Mesendoderm (in vitro differentiated cells): ENCODE measurements at regions not wholly inside any gene's neighbourhood (a gene's known extent, or its start where the extent isn't known, plus 50 kb on each side); places are given as distances from the start of the nearest gene placed in this dataset.

Experiments used
- DNase-seq: peaks from one replicate; pipeline ENCODE4 v3.0.0; 2013
- H2AK5ac ChIP-seq: 2 replicates; pipeline ENCODE4 v1.6.1; 2013; ENCODE audit warnings: low read length, inconsistent platforms
- H2BK120ac ChIP-seq: 2 replicates; pipeline ENCODE4 v1.6.1; 2013; ENCODE audit warnings: low read depth, mild to moderate bottlenecking, low read length, moderate library complexity, mixed read lengths
- H2BK15ac ChIP-seq: replicated peaks from 2 replicates; pipeline ENCODE4 v1.6.1; 2013; ENCODE audit warnings: low read depth, mild to moderate bottlenecking, moderate library complexity
- H2BK5ac ChIP-seq: 2 replicates; pipeline ENCODE4 v1.6.1; 2013; ENCODE audit warnings: low read length, inconsistent platforms
- H3K18ac ChIP-seq: 2 replicates; pipeline ENCODE4 v1.6.1; 2013; ENCODE audit warnings: mild to moderate bottlenecking, low read length, mixed read lengths
- H3K23ac ChIP-seq: one replicate; pipeline ENCODE4 v1.6.1; 2013; ENCODE audit warnings: low read length
- H3K27ac ChIP-seq: 2 replicates; pipeline ENCODE4 v1.5.1; 2013; ENCODE audit warnings: low read depth, mild to moderate bottlenecking, inconsistent platforms, low read length, moderate library complexity
- H3K27me3 ChIP-seq: 2 replicates; pipeline ENCODE4 v1.6.1; 2013; ENCODE audit warnings: low read length, control low read depth, mild to moderate bottlenecking, inconsistent platforms; ENCODE audit not compliant: insufficient read depth, poor library complexity
- H3K36me3 ChIP-seq: 2 replicates; pipeline ENCODE4 v1.6.1; 2013; ENCODE audit warnings: low read length, inconsistent platforms; ENCODE audit not compliant: control insufficient read depth, insufficient read depth
- H3K4ac ChIP-seq: one replicate; pipeline ENCODE4 v1.6.1; 2013; ENCODE audit warnings: low read depth, mild to moderate bottlenecking, low read length, moderate library complexity
- H3K4me1 ChIP-seq: 2 replicates; pipeline ENCODE4 v1.6.1; 2013; ENCODE audit warnings: low read depth, low read length, inconsistent platforms; ENCODE audit not compliant: control insufficient read depth
- H3K4me2 ChIP-seq: 2 replicates; pipeline ENCODE4 v1.6.1; 2013; ENCODE audit warnings: low read length
- H3K4me3 ChIP-seq: 2 replicates; pipeline ENCODE4 v1.5.1; 2013; ENCODE audit warnings: mild to moderate bottlenecking, low read length
- H3K56ac ChIP-seq: one replicate; pipeline ENCODE4 v1.6.1; 2013; ENCODE audit warnings: low read length
- H3K79me1 ChIP-seq: 2 replicates; pipeline ENCODE4 v1.6.1; 2013; ENCODE audit warnings: low read length, inconsistent platforms
- H3K79me2 ChIP-seq: 2 replicates; pipeline ENCODE4 v1.6.1; 2013; ENCODE audit warnings: mild to moderate bottlenecking, low read length; ENCODE audit not compliant: control insufficient read depth, insufficient read depth
- H3K9ac ChIP-seq: 2 replicates; pipeline ENCODE4 v1.6.1; 2013; ENCODE audit warnings: low read length, inconsistent platforms
- H4K5ac ChIP-seq: one replicate; pipeline ENCODE4 v1.6.1; 2013; ENCODE audit warnings: low read length
- H4K8ac ChIP-seq: one replicate; pipeline ENCODE4 v1.6.1; 2013; ENCODE audit warnings: low read depth, mild to moderate bottlenecking, control low read depth, low read length, moderate library complexity
- WGBS: extraction: QIAGEN DNeasy Blood & Tissue Kit; methylation state at CpG from one replicate; pipeline ENCODE4 v1.1.7; 2013; ENCODE audit warnings: low lambda C conversion rate, missing lambda C conversion rate; ENCODE audit not compliant: insufficient coverage; ENCODE audit errors: extremely low coverage; 5-methylcytosine and 5-hydroxymethylcytosine counted together

DNA sequence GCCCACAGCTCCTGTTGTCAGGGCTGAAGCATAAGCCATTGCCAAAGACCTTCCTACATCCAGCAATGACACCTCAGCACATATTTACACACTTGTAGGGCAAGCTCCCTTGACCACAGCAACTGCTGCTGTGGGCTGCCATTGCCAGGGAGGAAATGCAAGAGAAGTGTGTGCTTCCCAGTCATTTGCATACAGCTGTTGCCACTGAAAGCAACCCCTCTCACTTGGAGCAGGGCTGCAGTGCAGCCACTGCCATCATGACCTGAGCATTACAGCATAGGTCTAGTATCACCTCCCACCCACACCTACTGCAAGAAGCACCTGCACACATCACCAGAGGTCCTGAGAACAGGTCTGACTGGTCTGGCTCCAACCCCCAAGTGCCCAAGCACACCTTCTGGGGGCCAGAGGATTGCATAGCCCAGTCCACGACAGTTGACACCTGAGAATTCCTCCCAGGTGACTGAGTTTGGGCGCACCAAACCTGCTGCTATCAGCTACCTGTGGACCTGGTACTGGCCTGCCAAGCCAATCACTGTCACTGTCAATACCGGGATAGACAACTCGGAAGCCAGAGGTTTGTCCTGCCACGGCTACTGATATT is 636.5 kb upstream of the SLIT2 start:
- H3K27me3 ChIP-seq: no peaks in the 10 kb centered on the region
- H3K4me2 ChIP-seq: no peak overlapping the region
- no peak overlapping the region for H2BK120ac ChIP-seq
- no peaks in the 10 kb centered on the region for H3K79me1 ChIP-seq
- no peak for DNase-seq
- H3K18ac ChIP-seq: no peak overlapping the region
- WGBS: no CpG with 5 or more reads among the region's 5 CpGs
- no peak overlapping the region for H4K8ac ChIP-seq
- no peaks in the 10 kb centered on the region for H3K36me3 ChIP-seq
- no peak overlapping the region for H2BK5ac ChIP-seq
- H2BK15ac ChIP-seq: no peak overlapping the region
- no peak overlapping the region for H3K4me3 ChIP-seq
- H2AK5ac ChIP-seq: no peak overlapping the region
- no peak overlapping the region for H3K27ac ChIP-seq
- no peaks in the 10 kb centered on the region for H3K4me1 ChIP-seq
- no peak overlapping the region for H3K23ac ChIP-seq
- H4K5ac ChIP-seq: no peak overlapping the region
- H3K9ac ChIP-seq: no peak overlapping the region
- no peak overlapping the region for H3K56ac ChIP-seq
- no peaks in the 10 kb centered on the region for H3K79me2 ChIP-seq
- no peak overlapping the region for H3K4ac ChIP-seq

DNA sequence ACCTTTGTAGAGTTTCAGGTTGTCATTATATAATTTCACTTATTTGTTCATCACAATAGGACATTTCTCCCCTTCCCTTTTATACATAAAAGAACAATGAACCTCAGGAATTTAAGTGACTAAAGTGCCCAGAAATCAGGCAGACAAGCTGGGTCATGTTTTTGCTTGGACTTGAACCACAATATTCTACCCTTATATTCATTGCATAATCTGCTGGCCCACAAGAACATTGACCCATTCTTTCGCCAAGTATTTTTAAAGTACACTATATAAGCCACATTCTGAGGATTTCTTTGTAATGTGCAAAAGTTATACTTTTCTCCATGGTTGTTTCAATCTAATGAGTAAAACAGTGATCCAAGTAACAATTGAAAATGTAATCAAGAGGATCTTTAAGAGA is 637.5 kb upstream of the SLIT2 start:
- Histone ChIP-seq H3K9ac (no peak overlapping the region), H3K4ac (no peak overlapping the region), H3K23ac (no peak overlapping the region), H2AK5ac (no peak overlapping the region), H3K27me3 (no peaks in the 10 kb centered on the region), H3K79me1 (no peaks in the 10 kb centered on the region), H4K8ac (no peak overlapping the region), H3K18ac (no peak overlapping the region), H3K56ac (no peak overlapping the region), H3K4me1 (no peaks in the 10 kb centered on the region), H2BK5ac (no peak overlapping the region), H3K36me3 (no peaks in the 10 kb centered on the region), H2BK120ac (no peak overlapping the region), H3K4me3 (no peak overlapping the region), H2BK15ac (no peak overlapping the region), H3K27ac (no peak overlapping the region), H3K79me2 (no peaks in the 10 kb centered on the region), H3K4me2 (no peak overlapping the region), H4K5ac (no peak overlapping the region)
- WGBS: no CpG with 5 or more reads among the region's 1 CpG
- DNase-seq: no peak

DNA sequence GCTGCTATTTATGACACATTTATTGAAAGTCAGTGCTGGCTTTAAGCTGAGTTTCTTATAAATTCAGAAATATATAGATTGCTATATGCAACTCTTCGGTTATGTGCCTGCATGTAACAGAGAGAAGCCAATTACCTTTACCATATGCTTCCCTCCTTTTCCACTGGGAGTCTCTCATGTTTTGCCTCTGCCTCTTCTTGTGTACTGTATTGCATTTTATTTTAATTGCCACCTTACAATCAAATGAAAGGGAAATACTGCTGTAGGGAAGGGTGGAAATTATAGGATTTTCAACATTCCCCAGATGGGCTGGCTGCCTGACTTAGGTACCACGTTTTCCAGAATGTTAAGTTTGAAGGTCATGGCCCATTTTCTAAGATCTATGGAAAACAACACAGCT is 655.4 kb upstream of the SLIT2 start:
- H3K4me3 ChIP-seq: no peak overlapping the region
- H3K23ac ChIP-seq: no peak overlapping the region
- H3K56ac ChIP-seq: no peak overlapping the region
- H2BK5ac ChIP-seq: no peak overlapping the region
- H2AK5ac ChIP-seq: no peak overlapping the region
- H3K18ac ChIP-seq: no peak overlapping the region
- no peak overlapping the region for H3K27ac ChIP-seq
- no peak overlapping the region for H3K9ac ChIP-seq
- no peak overlapping the region for H4K8ac ChIP-seq
- H3K4me1 ChIP-seq: no peaks in the 10 kb centered on the region
- no peaks in the 10 kb centered on the region for H3K27me3 ChIP-seq
- no peak overlapping the region for H2BK120ac ChIP-seq
- no peak overlapping the region for H3K4ac ChIP-seq
- no peaks in the 10 kb centered on the region for H3K79me2 ChIP-seq
- DNase-seq: no peak
- H3K79me1 ChIP-seq: no peaks in the 10 kb centered on the region
- H2BK15ac ChIP-seq: no peak overlapping the region
- H4K5ac ChIP-seq: no peak overlapping the region
- H3K36me3 ChIP-seq: no peaks in the 10 kb centered on the region
- no CpG with 5 or more reads among the region's 2 CpGs for WGBS
- no peak overlapping the region for H3K4me2 ChIP-seq

DNA sequence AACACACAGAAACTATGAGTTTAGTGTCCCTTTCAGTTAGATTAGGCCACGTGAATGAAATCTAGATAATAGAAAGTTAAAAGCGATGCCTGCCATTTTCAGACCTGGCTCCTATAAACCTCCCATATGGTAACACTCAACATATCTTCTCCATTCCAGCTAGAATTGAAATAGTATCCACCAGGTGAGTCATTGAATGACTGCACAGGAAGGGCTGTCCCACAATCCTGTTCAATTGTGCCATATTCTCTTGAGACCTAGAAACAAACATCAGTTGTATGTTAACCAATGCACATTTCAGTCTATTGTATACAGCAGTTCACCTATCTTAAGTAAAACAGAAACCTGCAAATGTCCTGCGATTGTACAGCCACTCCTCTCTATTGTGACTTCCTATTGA is 659.3 kb upstream of the SLIT2 start:
- no peak for DNase-seq
- Histone ChIP-seq H2BK15ac (no peak overlapping the region), H4K5ac (no peak overlapping the region), H2BK5ac (no peak overlapping the region), H3K18ac (no peak overlapping the region), H3K4me3 (no peak overlapping the region), H3K79me2 (no peaks in the 10 kb centered on the region), H2BK120ac (no peak overlapping the region), H4K8ac (no peak overlapping the region), H2AK5ac (no peak overlapping the region), H3K4ac (no peak overlapping the region), H3K56ac (no peak overlapping the region), H3K23ac (no peak overlapping the region), H3K27me3 (no peaks in the 10 kb centered on the region), H3K79me1 (no peaks in the 10 kb centered on the region), H3K4me1 (no peaks in the 10 kb centered on the region), H3K36me3 (no peaks in the 10 kb centered on the region), H3K27ac (no peak overlapping the region), H3K4me2 (no peak overlapping the region), H3K9ac (no peak overlapping the region)
- WGBS: no CpG with 5 or more reads among the region's 3 CpGs

DNA sequence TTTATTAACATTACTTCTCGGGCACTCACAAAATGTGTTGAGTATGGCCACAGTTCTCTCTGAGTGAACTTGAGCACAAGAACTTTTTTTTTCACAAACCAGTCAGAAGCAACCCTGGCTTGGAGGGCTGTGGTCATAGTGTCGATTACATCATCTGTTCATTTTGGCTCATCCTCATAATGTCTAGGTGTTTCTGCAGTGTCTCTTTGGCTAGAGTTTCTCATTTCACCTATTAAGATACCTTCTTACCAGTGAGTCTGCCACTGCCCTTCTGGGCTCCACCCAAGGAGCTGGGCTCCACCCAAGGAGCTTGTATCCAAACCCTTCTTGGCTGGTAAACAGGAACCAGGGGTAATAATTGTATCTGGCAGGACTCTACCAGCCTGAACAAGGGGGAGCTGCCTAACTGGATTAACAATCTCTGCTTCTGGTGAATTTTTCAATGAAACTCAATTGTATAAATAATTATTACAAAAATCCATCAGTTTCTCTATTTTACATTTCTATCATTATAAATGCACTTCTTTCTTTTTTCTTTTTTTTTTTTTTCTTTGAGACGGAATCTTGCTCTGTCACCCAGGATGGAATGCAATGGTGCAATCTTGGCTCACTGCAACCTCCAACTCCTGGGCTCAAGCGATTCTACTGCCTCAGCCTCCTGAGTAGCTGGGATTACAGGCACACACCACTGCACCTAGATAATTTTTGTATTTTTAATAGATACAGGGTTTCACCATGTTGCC is 667.7 kb upstream of the SLIT2 start:
- no CpG with 5 or more reads among the region's 4 CpGs for WGBS
- H3K4ac ChIP-seq: no peak overlapping the region

DNA sequence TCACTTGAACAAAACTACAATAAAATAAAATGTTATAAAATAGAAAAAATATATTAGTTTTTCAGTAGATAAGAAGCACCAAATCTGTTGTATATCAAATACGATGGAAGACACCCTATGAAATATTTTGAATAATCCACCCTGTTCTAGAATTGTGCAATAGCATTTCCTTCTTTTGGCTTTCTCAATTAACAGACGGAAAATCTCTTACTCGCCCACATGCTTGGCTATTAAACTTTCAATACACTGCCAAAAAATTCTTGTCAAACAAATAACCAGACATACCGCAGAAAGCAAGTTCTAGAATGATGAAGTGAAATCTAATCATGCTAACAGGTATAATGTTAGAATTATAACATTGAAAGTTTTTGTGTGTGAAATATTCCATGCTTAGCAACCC is 671.6 kb upstream of the SLIT2 start:
- no peak overlapping the region for H2BK120ac ChIP-seq
- H4K5ac ChIP-seq: no peak overlapping the region
- no peak overlapping the region for H3K4me3 ChIP-seq
- no peak overlapping the region for H4K8ac ChIP-seq
- H3K56ac ChIP-seq: no peak overlapping the region
- H3K27me3 ChIP-seq: no peaks in the 10 kb centered on the region
- no peak overlapping the region for H3K4me2 ChIP-seq
- no peaks in the 10 kb centered on the region for H3K79me1 ChIP-seq
- H3K4me1 ChIP-seq: no peaks in the 10 kb centered on the region
- no peak overlapping the region for H2BK15ac ChIP-seq
- no peak overlapping the region for H3K9ac ChIP-seq
- WGBS: no CpG with 5 or more reads among the region's 4 CpGs
- no peak overlapping the region for H3K27ac ChIP-seq
- H2AK5ac ChIP-seq: no peak overlapping the region
- H3K79me2 ChIP-seq: no peaks in the 10 kb centered on the region
- no peak overlapping the region for H3K18ac ChIP-seq
- no peak for DNase-seq
- H3K23ac ChIP-seq: no peak overlapping the region
- no peaks in the 10 kb centered on the region for H3K36me3 ChIP-seq
- no peak overlapping the region for H3K4ac ChIP-seq
- H2BK5ac ChIP-seq: no peak overlapping the region

More for the DNA sequence above, 667.7 kb upstream of the SLIT2 start:
- Histone ChIP-seq H3K4me2 (no peak overlapping the region), H3K23ac (no peak overlapping the region), H3K79me2 (no peaks in the 10 kb centered on the region), H2BK120ac (no peak overlapping the region), H3K27me3 (no peaks in the 10 kb centered on the region), H2BK5ac (no peak overlapping the region), H3K18ac (no peak overlapping the region), H3K27ac (no peak overlapping the region), H3K4me1 (no peaks in the 10 kb centered on the region), H4K8ac (no peak overlapping the region), H3K4me3 (no peak overlapping the region), H2AK5ac (no peak overlapping the region), H4K5ac (no peak overlapping the region), H3K56ac (no peak overlapping the region), H3K9ac (no peak overlapping the region), H2BK15ac (no peak overlapping the region), H3K79me1 (no peaks in the 10 kb centered on the region), H3K36me3 (no peaks in the 10 kb centered on the region)
- DNase-seq: no peak
